NCI-H2196 (cell line): ENCODE measurements at regions not wholly inside any gene's neighbourhood (a gene's known extent, or its start where the extent isn't known, plus 50 kb on each side); places are given as distances from the start of the nearest gene placed in this dataset.

ENCODE experiments used
- DNase-seq: peaks from one replicate; lab custom pipeline; 2025; ENCODE audit not compliant: unreplicated experiment; lab: John Stamatoyannopoulos, UW

GRCh38 chr7:28231176-28231575 lies 50.6 kb upstream of the JAZF1 start:
- DNase-seq = no peak

GRCh38 chr7:28236560-28236959 lies 56.0 kb upstream of the JAZF1 start:
- no peak for DNase-seq

GRCh38 chr7:28237363-28237762 lies 56.8 kb upstream of the JAZF1 start:
- no peak for DNase-seq

- DNase-seq = no peak
Observed at GRCh38 chr7:28239823-28240204, 59.2 kb upstream of the JAZF1 start.

GRCh38 chr7:28240481-28240880 lies 59.9 kb upstream of the JAZF1 start:
- no peak for DNase-seq

- DNase-seq = no peak
Observed at GRCh38 chr7:28243861-28244260, 63.3 kb upstream of the JAZF1 start.

- DNase-seq = no peak
Observed at GRCh38 chr7:28245123-28245878, 64.7 kb upstream of the JAZF1 start.

GRCh38 chr7:28246921-28247461 lies 66.4 kb upstream of the JAZF1 start:
- no peak for DNase-seq

- no peak for DNase-seq
Observed at GRCh38 chr7:28258240-28258639, 77.6 kb upstream of the JAZF1 start.

- DNase-seq = no peak
Observed at GRCh38 chr7:28260969-28261368, 80.4 kb upstream of the JAZF1 start.

- no peak for DNase-seq
Observed at GRCh38 chr7:28263622-28264271, 83.2 kb upstream of the JAZF1 start.

- DNase-seq = no peak
Observed at GRCh38 chr7:28266402-28266801, 85.8 kb upstream of the JAZF1 start.

GRCh38 chr7:28267012-28267411 lies 86.4 kb upstream of the JAZF1 start:
- no peak for DNase-seq

GRCh38 chr7:28269700-28270361 lies 89.2 kb upstream of the JAZF1 start:
- no peak for DNase-seq

- DNase-seq = no peak
Observed at GRCh38 chr7:28270536-28270935, 89.9 kb upstream of the JAZF1 start.

- no peak for DNase-seq
Observed at GRCh38 chr7:28272461-28272877, 91.9 kb upstream of the JAZF1 start.

GRCh38 chr7:28276298-28276697 lies 95.7 kb upstream of the JAZF1 start:
- no peak for DNase-seq

- DNase-seq = no peak
Observed at GRCh38 chr7:28277364-28277763, 96.8 kb upstream of the JAZF1 start.

- no peak for DNase-seq
Observed at GRCh38 chr7:28277958-28278357, 97.4 kb upstream of the JAZF1 start.

GRCh38 chr7:28280516-28280915 lies 99.9 kb upstream of the JAZF1 start:
- DNase-seq = no peak

- DNase-seq = no peak
Observed at GRCh38 chr7:28290496-28290895, 109.9 kb upstream of the JAZF1 start.

GRCh38 chr7:28291559-28291958 lies 111.0 kb upstream of the JAZF1 start:
- no peak for DNase-seq
